Stimulated activated naive CD4-positive, alpha-beta T cell (primary cell): ENCODE measurements at regions not wholly inside any gene's neighbourhood (a gene's known extent, or its start where the extent isn't known, plus 50 kb on each side); places are given as distances from the start of the nearest gene placed in this dataset.

Source experiments
- DNase-seq, 6 experiments: peaks; one replicate each; lab custom pipeline; 2025; lab: John Stamatoyannopoulos, UW

DNA sequence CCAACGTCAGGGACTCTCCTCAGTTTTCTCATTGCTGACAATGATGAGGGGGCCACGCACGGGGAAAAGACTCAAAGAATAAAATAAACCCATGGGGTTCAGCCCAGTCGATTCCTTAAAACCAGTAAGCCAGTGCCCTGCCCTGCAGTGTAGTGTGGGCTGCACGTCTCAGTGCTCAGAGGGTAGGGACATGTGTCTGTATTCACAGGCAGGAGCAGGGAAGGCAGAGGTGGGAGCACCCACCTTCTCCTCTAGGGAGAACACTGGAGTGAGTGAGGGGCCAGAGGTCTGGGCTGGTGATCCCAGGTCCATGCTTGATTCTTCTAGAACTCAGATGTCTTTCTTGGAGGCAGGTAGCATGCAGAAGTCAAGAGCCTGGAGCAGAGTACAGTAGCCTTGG is 303.6 kb downstream of the MATN1 start:
- no peak for DNase-seq

DNA sequence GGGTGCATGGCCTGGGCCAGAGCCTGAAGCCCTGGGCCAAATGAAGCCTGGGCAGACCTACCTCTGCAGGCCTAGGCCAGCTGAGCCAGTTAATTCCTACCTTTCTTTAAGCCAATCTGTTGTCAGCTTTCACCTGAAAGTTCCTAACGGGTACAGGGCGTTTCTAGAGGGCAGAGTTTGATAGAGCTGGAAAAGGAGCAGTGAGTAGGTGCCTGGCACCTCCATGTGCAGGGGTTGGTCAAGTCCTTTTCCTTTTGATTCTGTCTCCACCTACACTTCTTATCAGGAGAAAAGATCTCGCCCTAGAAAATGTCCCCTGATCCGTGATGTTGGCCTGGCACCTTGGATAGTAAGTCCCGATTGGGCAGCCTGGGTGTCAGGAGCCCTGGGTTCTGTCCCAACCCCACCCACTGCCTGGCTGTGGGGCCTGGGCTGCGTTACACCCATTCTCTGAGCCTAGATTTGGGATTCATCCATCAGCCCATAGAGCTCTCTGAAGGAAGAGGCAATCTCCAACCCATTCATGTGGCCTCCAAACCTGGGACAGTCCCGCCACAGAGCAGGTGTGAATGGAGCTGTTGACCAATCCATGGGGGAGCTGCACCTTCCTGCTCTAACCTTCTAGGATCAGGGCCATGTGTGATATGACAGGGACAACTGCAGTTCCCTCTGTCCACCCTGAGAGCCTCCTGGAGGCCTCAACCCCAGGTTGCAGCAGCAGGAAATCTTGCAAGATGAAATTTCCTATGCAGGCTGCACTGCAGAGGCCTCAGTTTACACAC is 304.3 kb downstream of the MATN1 start:
- no peak for DNase-seq

DNA sequence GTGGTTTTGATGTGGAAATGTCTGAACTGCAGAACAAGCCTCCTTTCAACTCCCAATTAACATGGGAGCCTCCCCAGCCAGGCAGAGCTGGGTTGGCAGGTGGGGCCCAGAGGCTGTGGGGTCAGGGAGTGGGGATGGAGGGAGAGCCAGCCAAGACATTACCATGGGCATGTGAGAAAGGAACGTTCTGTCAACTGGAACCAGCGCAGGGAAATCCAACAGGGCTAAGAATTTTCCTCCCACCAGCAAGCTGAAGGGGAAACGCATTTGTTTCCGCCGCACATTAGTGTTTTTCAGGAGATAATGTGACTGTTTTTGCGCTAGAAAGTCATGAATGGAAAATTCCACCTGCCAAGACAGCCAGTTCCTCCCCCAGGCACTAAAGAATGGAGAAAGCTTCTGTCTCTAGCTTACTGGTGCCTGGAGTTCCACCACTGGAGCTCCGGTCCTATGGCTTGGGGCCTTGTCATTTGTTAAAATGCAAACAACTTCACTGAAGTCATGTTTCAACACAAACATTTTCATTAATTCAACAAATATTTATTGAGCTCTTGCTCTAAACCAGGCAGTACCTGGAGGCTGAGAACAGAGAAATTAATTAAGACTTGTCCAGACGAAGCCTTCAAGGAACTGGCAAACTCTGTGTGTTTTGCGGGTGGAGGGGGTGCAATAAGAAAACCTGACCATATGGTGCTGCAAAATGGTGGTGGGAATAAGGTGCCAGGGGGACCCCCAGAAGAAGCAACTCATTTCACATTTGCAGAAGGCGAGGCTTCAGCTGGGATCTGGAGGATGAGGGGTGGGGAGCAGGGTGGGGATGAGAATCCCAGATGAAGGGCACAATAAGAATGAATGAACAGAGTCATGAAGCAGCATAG is 305.1 kb downstream of the MATN1 start:
- no peak for DNase-seq

DNA sequence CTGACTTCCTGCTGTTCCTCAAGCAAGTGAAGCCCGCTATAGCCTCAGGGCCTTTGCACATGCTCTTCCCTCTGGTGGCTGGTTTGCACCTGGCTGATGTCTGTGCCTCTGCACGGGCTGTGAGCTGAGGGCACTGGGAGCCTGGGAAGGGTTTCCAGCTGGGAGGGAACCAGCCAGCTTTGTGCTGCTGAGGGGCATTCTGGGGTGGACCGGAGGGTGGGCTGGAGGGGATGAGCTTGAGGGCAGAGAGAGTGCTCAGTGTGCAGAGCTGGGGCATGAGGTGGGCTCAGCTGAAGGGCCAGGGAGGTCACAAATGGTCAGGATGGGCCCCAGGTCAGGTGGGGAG is 305.7 kb downstream of the MATN1 start:
- no peak for DNase-seq

DNA sequence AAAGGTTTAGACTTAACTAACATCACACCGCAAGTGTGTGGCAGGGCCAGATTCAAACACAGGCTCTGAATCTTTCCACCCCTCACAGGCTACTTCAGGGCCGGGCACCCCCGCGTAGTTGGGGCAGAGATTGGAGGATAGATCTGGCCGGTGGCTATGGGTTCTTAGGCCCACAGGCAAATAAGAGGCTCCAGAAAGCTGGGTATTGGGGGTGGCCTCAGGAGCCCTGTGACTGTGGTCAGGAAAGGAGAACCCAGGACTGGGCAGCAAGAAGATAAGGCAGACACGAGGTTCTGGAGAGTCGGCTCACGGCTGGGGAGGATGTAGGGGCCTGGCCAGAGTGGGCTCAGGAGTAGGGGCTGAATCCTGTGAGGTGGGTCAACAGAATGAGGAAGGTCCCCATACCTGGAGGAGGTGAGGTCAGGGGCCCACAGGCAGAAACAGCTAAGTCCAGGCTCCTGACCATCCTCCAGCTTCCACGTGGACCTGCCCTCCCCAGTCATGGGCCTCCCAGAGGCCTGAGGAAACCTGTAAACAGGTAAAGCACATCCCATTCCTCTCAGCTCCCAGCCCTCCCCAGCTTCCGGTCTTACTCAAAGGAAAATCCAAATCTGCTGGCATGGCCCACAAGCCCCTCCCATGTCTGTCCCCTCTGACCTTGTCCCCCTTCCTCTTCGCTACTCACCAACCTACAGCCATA is 306.2 kb downstream of the MATN1 start:
- no peak for DNase-seq

DNA sequence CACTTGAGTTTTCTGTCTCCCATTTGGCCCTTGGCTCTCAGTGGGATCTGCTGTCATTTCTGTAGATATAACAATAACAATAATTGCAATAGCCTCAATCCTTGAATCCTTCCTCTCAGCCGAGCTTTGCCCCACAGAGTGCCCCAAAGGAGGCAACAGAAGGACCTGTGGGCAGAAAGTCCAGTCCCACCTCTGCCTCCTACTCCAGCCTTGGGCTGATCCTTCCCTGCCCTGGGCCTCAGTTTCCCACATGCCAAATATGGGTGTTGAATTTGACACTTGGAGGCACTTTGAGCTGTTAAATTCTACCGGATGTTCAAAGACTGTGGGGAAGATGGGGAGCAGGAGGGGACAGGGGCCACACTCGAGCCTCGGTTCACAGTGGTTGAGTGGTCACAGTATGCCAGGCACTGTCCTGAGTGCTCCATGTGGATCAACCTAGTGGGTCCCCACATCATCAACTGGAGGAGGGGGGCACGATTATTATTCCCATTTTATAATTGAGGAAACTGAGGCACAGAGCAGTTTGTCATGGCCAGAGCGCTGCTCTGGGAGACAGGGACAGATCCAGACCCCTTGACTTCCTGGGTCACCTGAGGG is 307.1 kb downstream of the MATN1 start:
- no peak for DNase-seq

DNA sequence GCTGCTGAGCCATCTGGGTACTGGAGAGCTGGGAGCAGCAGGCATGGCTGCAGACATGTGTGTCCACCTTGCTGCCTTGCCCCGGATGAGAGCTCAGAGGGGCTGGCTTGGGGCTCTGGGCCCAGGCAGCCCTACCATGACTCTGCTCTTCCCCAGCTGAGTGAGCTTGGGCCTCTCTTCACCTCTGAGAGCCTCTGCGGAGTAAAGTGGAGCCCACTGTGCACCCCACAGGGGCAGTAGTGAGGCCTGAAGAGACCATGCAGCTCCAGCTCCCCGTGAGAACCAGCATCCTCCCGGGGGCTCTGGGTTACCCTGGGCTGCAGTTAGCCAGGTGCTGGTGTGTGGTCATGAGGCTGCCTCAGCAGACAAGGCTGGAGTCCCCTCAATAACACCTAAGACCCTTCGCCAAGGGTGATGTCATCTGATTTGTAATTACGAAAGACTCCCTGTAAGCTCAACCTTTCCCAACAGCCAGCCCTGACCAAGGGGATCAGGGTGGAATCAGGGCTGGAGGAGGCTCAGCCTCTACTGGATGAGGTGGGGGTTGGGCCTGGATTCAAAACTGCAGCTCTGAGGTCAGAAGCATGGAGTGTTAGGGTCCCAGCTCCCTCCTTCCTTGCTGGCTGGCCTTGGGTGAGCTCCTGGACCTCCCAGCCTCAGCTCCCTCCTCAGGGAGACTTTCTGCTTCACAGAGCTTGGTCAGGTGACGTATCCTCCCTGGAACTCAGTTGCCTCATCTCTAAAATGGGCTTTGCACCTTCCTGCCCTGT is 308.0 kb downstream of the MATN1 start:
- no peak for DNase-seq

DNA sequence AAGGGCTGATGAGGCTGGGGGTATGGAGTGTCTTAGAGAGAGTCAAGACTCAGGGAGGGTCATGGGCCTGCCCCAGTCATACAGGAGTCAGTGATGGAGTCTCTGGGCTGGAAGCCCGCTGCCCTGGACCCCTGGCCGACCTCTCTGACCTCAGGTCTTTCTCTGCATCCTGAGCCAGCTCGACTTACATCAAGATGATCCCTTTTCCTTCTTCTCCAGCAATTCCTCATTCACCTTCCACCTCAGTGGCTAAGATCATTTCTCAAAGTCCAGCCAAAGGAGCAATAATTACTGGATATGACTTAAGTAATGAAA is 308.6 kb downstream of the MATN1 start:
- DNase-seq = no peak

DNA sequence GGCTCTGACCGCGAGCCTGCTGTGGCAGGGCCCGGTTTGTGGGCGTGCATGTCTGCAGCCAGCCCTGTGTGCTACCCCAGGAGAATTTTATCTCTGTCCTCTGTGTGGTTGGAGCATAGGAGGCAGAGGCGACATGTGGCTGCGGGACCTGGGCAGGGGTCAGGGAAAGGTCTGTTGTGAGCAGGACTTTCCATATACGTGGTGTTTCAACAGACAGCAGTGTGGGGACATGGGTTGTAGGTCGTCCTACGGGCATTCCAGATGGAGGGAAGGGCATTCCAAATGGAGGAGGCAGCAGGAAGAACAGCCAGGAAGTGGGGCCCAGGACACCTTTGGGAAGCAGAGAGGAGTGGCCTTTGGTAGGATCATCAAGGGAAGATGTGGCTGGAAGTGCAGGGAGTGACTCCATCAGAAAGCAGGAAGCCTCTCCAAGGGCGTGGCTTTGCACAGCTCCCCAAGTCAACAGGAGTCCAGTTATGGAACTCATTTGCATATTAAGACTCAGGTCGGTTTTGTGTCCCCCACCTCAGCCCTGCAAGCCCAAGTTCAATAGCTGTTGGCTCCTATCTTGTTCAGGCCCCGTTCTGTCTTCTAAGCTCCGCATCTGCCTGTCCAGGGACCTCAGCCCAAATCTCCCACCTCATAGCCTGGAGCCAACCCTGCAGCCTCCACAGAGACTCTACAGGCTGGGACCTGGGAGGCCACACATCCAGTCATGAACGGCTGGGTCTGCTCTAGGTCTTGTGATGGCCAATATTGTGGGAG is 309.1 kb downstream of the MATN1 start:
- DNase-seq = no peak

DNA sequence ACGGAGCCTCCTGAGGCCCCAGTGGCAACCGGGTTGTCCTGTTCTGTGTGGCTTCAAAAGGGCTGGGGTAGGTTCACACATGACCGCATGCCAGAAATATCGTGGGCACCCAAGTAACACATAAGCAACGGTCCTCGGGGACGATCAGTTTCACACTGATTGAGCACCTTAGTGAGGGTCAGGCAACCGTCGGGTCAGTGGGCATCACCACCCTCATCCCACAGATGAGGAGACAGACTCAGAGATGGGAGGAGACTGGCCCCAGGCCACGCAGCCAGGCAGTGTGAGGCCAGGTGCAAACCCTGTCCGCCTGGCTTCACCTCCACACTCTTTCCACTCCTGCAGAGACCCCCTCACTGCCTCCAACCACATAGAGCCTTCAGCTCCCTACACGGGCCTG is 309.8 kb downstream of the MATN1 start:
- DNase-seq = no peak

DNA sequence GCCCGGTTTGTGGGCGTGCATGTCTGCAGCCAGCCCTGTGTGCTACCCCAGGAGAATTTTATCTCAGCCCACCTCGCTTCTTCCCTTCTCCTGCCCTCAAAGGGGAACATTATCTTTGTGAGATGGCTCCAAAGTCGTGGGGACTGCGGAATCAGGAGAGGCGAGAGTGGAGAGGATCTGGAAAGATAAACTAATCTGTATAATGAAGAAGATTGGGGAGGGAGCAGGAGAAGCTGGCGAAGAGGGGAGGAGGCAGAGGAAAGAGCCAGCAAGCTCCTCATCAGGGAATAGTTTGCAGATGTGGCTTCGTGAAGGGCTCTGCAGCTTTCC is 310.3 kb downstream of the MATN1 start:
- DNase-seq = no peak

DNA sequence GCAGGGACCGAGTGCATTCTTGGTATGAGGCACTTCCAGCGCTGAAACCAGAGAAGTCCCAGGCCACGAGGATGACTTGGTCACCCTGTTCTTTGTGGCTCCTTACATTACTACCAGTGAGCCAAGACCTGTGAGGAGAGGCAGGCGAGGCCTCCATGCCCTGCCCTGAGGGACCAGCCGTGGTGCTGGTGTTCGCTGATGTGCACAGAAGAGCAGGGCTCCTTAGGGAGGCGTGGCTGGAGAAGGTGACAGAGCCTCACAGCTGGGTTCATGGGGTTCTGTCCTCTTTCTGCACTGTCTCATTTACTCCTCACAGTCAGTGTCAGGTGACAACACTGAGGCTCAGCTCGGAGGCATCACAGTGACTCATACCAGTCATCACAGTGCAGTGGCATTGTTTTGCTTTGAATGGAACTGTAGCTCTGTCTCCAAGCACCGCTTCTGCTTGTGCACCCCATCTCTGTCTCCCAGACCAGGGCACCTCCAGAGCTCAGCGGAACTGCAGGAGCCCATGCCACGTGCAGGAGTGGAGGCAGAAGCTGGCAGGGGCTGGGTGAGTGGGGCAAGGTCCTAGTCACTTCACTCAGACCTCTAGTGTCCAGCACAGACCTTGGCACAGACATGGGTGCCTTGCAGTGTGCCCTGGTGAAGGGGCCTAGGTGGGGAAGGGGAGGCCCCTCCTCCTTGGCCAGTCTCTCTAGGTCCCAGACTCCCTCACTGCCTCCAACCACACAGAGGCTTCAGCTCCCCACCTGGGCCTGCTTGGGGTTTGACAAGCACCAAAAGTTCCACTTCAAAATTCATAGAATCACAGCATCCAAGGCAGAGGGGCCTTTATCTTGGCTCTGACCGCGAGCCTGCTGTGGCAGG is 310.9 kb downstream of the MATN1 start:
- no peak for DNase-seq

DNA sequence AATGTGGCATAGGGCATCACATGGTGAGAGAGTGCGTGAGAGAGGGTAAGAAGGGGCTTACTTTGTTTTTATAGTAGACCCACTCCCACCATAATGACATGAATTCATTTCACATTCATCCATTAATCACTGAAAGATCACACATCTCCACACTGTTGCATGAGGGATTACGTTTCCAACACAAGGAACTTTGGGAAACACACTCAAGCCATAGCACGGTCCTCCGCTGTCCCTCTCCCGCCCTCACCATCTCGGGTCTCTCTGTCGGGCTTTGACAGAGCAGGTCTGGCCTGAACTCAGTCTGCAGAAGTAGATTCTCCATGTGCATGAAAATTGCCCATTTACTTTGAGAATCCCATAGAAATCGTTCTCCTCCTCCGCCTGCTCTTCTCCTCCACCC is 312.2 kb downstream of the MATN1 start:
- no peak for DNase-seq

DNA sequence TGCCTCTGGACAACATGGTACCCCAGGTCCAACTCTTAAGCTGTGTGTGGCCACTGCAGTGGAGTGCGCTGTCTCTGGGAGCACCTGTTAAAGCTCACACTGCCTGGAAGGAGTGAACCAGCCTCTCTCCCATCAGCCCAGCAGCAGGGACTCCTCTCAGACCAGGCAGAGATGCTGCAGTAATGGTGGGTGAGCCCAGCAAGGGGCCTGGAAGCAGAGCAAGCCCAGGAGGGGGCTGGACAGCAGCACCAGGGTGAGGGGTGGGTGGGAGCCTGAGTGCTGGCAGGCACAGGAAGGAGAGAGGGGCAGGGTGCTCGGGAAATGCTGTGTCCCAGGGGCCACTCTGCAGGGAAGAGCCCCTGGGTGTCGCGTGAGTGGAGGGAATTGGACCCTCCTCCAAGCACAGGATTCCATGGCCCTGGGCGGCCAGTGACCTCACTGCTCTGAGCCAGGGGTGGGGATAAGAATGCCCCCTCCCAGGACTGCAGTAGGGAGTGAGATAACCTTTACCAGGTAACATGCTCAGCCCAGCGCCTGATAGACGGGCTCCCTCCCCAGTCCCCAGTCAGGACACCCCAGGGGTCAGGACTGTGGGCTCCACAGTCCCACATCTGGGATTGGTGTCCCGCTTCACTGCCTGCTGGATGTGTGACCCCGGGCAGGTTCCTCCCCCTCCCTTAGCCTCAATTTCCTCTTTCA is 313.1 kb downstream of the MATN1 start:
- no peak for DNase-seq

DNA sequence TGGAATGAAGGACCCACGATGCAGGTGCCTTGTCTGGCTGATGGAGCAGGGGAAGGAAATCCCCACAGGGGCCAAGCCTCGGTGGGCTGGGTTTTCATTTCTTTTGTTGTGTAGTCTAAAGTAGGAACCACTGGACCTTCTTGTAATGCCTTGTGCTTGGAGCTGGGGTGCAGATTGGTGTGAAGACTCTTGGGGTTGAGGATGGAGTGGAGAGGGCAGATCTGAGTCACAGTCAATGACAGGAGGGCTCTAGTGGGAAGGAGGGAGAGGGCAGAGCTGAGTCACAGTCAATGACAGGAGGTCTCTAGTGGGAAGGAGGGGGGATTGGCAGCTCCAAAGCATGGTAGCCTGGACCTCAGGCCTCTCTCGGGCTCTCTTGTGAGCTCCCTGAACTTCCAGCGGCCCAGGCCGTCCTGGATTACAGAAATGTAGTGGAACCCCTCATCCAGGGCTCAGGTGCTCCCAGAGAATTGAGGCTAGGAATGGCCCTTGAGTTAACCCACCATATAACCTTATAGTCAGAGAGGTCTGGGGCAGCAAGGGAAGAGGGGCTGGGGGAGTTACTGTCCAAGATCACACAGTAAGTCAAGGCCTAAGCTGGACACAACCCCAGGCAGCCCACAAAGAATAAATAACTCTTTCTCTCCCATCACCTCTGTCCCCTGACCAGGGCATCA is 313.8 kb downstream of the MATN1 start:
- DNase-seq = no peak

DNA sequence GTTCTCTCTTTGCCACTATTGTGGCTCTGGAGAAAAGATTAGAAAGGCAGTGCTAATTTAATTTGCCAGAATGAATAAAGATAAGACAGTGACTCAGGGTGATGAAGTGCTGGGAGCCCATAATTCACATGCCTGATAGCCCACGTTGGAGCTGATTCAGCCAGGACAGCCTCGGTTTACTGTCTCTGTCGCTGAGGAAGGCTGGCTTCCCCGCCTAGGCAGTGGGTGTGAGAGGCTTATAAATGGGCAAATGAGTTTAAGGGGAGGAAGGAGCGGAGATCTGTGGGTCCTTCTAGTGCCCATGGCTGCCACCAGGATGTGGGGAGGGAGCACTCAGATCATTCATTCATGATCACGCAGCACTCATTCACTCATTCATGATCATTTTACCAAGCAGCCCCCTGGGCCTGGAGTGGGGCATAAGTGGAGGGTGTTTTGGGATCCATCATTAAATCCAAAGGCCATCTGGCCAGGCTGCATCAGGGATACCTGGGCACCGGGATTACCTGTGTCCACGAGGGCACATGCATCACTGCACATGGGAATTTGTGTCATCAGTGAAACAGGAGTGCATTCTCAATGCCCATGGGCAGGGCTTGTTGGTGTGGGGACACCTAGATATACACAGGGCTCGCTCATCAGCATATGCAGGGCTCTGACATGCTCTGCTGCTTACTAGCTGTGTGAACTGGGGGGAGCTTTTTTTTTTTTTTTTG is 315.4 kb downstream of the MATN1 start:
- no peak for DNase-seq

DNA sequence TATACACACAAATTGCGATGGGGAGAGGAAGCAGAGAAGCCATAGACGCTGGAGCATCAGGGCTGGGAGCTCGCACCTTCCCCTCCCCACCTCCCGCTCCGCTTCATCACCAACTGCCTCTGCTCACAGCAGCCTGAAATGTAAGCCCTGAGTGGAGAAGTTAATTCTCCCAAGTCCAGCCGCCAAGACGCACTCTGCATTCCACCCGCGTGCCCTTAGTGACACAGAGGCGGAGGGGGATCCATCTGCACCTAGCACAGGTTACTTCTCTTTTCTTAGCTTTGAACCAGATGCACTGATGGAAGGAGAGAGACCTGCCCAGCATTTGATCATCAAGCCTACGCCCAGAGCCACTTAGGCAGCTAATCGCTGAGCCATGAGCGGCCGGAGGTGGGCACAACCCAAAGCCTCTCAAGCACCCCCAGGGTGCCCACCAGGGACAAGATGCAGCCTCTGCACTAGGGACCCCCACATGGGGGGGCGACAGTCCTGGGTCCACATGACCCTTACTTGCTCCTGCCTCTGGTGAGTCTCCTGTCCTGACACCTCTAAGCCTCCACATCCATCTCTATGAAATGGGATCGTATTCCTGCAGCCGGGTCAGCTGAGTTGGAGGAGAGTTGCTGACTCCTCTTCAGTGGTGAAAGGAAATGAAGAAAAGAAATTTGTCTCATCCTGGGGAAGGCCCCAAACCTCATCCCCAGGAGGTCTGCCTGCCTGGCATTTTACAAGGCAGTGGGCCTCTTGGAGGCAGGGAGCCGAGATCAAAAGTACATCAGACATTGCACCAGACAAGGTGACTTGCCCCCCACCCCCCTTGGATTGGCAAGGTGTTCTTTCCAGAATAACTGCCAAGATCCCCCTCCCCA is 316.2 kb downstream of the MATN1 start:
- DNase-seq = no peak
